NCI-H460 (cell line): ENCODE measurements at regions not wholly inside any gene's neighbourhood (a gene's known extent, or its start where the extent isn't known, plus 50 kb on each side); places are given as distances from the start of the nearest gene placed in this dataset.

Experiments
- DNase-seq: peaks from one replicate; pipeline ENCODE4 v3.0.0-alpha.2; 2016; ENCODE audit warnings: low read depth; ENCODE audit errors: extremely low read depth

DNA sequence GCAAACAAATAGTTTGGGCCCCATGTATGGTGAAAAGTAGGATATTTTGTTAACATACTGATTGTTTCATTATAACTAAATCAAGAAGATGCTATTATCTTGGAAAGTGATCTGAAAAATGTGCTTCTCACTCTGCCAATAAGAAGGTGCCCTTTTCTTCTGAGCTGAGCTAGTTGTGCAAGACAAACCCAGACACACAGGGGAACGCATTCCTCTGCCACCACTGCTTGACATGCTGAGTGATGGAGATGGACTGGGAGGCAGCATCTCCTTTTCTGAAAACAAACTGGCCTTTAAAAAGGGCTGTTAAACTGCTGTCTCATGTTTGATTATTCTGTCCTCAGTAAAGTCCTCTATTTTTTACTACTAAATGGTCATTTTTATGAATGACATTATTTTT, 1989.9 kb upstream of the CELF4 start:
- no peak for DNase-seq

- no peak for DNase-seq
Measured at GRCh38 chr18:39550701-39551100, 1985.1 kb upstream of the CELF4 start.

DNA sequence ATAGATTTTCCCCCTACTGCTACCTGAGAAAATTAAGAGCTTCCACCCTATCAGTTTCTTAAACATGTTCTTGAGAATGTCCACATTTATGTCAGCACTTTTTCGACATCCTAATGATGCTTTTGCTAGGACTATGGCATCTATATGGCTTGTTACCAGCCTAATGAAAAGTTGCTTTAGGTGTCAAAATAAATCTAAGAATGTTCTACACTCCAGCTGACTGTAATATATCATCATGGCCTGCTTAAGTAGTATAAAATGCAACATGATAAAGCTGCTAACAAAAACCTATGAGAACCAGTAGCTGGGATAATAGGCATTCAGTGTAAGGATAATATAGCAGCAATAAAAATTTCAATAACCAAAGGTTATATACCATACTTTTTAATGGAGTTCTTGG, 1983.5 kb upstream of the CELF4 start:
- no peak for DNase-seq

DNA sequence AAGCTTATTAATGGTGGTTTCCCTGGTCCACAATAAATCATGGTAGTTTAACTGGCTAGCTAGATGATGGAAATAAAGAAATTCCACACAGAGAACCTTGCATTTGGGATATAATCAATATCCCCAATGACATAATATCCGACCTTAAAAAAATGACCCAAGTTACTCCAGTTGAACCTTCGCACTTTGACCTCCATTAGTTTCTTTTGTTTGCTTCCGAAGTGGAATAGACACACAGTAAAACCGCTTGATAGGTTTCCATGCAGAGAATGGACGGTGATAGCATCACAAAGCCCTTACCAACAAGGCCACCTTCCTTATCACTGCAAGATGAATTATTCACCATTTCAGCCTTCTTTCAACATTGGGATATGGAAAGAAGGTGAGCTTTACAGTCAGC, 1966.1 kb upstream of the CELF4 start:
- no peak for DNase-seq

GRCh38 chr18:39529358-39529757, 1963.8 kb upstream of the CELF4 start:
- no peak for DNase-seq

DNA sequence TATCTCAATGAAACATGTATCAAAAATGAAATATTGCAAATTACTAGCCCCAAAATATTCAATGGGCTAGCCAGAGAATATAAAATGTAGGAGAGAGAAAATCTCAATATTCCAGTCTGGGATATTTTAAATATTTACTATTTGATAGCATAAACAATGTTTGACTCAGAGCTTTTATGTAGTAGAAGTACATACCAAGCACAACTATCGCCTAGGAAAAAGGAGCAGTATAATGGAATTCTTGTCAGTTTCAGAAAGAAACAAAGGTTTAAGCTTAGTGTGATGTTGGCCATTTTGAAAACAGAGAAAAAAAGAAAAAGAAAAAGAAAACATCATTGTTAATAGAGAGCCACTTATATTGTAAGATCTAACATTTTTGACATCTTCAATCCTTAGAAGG, 1961.9 kb upstream of the CELF4 start:
- DNase-seq: no peak

DNA sequence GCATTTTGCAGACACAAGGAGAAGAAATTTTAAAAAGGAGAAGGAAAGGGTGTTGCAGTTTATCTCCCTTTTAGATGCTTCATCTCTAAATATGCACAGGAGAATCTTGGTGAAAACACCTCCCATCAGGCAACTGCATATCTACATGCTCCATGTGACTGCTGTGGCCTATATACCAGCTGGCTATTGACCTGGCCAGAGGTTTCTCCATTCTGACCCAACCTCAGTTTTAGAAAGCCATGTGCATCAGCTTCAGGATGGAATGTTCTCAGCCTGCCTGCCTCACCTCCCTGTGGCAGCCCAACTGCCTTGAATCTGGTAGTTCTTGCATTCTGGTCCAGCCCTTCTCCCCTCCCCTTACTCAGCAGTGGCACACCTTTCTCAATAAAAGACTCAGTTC, 1958.8 kb upstream of the CELF4 start:
- no peak for DNase-seq

DNA sequence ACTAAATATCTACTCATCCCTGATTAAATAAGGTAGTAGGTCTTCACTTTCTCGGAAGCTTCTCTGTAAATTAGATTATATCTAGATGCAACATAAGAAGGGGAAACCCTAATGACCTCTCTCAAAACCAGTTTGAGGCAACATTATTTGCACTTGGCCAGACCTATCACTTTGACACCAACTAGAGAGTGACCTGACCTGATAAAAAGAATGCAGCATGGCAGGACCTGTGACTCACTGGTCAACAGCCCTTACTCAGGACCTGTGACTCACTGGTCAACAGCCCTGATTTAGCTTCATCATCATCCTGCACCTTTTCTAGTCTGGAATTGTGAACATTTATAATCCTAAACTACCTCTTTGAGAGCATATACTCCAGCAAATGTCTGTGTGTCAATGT, 1957.7 kb upstream of the CELF4 start:
- DNase-seq: peak; percentile 3

- DNase-seq: no peak
Measured at GRCh38 chr18:39521164-39521563, 1955.6 kb upstream of the CELF4 start.

GRCh38 chr18:39519741-39520140, 1954.1 kb upstream of the CELF4 start:
- DNase-seq: no peak

DNA sequence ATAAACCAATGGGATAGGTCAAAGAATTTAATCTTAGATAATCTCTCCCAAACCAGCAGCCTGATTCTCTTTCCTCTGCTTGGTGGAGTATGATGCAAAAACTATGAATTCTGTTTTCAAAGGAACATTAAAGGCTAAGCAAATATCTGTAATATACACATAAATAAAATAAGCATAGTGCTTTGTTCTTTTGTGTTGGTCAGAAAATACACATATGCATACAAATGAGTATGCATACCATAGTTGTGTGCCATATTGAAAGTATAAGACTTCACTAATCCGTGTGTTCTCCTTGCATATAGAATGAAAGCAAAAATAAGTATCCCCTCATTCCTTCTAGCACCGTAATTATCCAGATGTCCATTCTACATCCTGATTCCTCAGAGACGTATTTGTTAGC, 1949.7 kb upstream of the CELF4 start:
- no peak for DNase-seq

- no peak for DNase-seq
Measured at GRCh38 chr18:39513186-39513585, 1947.6 kb upstream of the CELF4 start.

DNA sequence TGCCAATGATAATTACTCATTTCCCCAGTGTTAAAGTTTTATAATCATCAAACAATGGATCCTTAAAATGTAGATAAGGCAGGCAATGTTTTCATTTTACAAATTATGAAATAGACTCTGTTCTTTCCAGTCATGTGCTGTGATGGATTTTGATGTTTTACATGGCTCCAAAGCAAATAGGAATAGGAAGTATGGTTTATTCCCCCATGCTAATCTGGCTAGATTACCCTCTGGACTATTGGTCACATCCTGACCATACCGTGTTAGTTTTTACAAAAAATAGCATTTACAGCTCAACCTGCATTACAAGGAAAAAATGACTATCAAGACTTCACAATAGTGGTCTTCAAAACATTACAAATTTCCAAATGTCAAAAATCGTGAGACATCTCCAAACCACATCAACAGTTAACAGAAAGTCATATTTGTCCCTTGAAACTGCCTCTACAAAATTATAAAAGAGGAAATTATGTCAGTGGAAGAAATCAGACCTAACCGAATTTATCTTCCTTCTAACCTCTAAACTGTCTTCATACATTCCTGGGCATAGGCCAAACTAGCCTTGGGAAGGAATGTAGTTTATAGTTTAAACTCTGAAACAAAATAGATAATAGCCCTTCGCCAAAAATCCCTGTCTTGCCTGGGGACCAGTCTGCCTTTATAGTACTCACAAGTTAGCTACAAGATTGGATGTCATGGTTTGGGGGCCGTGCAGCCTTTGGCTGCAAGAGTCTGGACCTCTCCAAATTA, 1941.2 kb upstream of the CELF4 start:
- no peak for DNase-seq

DNA sequence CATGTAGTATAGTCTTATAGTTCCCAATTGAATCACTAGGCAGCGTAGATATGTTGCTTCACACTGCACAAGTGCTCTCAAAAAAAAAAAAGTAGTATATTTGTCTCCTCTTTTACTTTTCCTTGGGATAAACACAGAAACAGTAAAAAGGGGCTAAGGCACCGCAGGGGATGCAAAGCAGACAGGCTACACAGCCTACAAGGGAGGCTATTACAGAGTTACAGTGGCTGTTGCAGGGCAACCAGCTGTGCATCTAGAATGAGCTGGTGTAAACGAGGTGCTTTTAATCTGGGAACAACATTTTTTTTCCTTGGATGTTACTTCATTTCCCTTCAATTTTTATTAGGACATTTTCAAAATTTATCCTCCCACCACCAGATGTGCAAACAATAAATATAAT, 1934.7 kb upstream of the CELF4 start:
- DNase-seq: no peak

DNA sequence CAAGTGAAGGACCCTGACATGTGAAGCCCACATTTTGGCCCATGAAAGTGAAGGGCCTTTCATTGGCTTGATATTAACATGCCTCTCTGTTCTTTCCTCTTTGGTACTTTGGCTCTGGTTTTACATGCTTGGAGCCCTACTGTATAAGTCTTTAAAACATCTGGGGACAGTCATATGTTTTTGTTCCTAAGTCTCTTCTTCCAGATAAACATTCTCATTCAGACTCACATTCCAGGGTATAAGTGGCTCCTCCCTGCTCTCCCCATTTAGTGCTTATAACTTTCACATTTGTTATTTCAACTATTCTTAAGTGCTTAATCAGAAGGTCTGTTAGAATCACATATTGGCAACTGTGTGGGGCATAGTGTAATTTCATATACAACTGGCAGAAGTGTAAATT, 1932.2 kb upstream of the CELF4 start:
- DNase-seq: no peak

DNA sequence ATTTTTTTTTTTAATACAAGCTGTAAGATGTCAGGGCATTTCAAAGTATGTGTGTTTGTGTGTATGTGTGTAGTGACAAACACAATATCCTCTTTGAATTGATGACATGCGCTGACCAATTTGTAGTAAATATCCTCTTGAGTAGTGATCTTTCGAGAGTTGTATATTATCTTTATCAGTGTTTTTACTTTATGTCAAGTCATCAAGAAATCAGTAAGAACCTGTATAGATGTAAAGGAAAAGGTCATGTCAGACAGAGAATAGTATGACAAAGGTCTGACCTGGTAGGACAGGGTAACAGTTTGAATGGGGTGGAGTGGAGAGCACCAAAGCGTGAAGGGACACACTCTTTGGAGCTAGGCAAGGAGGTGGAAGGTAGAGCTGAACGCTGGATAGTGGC, 1931.4 kb upstream of the CELF4 start:
- no peak for DNase-seq

- DNase-seq: no peak
Measured at GRCh38 chr18:39494211-39494896, 1928.8 kb upstream of the CELF4 start.

GRCh38 chr18:39491408-39491807, 1925.8 kb upstream of the CELF4 start:
- DNase-seq: no peak

GRCh38 chr18:39489431-39489830, 1923.8 kb upstream of the CELF4 start:
- DNase-seq: no peak

GRCh38 chr18:39487932-39488331, 1922.3 kb upstream of the CELF4 start:
- no peak for DNase-seq

- DNase-seq: no peak
Measured at GRCh38 chr18:39486268-39486667, 1920.7 kb upstream of the CELF4 start.

DNA sequence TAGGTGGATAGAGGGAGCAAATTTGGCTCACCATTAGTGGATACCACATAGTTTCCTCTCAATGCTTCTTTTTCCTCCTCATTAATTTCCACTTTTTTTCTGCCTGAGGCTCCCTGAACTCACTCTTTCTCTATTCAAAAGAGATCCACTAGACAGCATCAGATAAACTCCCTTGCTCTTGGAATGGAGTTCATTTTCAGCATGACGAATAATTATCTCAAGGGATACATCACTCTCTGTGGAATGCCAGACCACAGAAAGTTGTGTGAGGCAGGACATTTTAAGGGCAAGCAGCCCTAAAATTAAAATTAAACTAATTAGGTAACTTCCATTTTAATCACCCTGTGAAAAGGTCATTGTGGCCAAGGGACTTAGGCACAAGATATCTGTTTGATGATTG, 1920.1 kb upstream of the CELF4 start:
- DNase-seq: no peak

GRCh38 chr18:39481281-39481680, 1915.7 kb upstream of the CELF4 start:
- no peak for DNase-seq
